Hepatocyte (in vitro differentiated cells): ENCODE measurements at regions not wholly inside any gene's neighbourhood (a gene's known extent, or its start where the extent isn't known, plus 50 kb on each side); places are given as distances from the start of the nearest gene placed in this dataset.

ENCODE experiments used
- DNase-seq: peaks from one replicate; pipeline ENCODE4 v3.0.0-alpha.2; 2016; ENCODE audit warnings: low spot score
- H2AFZ ChIP-seq: fragments of 200-600 bp; sonication (generic); 2 replicates; pipeline ENCODE4 v1.6.0; 2016; ENCODE audit warnings: antibody characterized with exemption, mild to moderate bottlenecking
- H3K27ac ChIP-seq: fragments of 200-600 bp; sonication (generic); 2 replicates; pipeline ENCODE4 v1.5.1; 2016; ENCODE audit warnings: mild to moderate bottlenecking
- H3K27me3 ChIP-seq: fragments of 200-600 bp; sonication (generic); 2 replicates; pipeline ENCODE4 v1.6.1; 2016
- H3K36me3 ChIP-seq: fragments of 200-600 bp; sonication (generic); replicated peaks from 2 replicates; pipeline ENCODE4 v1.5.1; 2016; ENCODE audit warnings: low read depth; ENCODE audit not compliant: insufficient read depth
- H3K4me1 ChIP-seq: fragments of 200-600 bp; sonication (generic); 2 replicates; pipeline ENCODE4 v1.5.1; 2016; ENCODE audit warnings: mild to moderate bottlenecking, moderate library complexity; ENCODE audit not compliant: insufficient read depth
- H3K4me2 ChIP-seq: fragments of 200-600 bp; sonication (generic); 2 replicates; pipeline ENCODE4 v1.6.0; 2016
- H3K4me3 ChIP-seq: fragments of 200-600 bp; sonication (generic); 2 replicates; pipeline ENCODE4 v1.5.1; 2016; ENCODE audit warnings: mild to moderate bottlenecking
- H3K79me2 ChIP-seq: fragments of 200-600 bp; sonication (generic); 2 replicates; pipeline ENCODE4 v1.6.0; 2017; ENCODE audit warnings: mild to moderate bottlenecking
- H3K9me2 ChIP-seq: fragments of 200-600 bp; sonication (generic); replicated peaks from 2 replicates; pipeline ENCODE4 v1.6.0; 2017; ENCODE audit warnings: mild to moderate bottlenecking; ENCODE audit not compliant: insufficient read depth
- H3K9me3 ChIP-seq: fragments of 200-600 bp; sonication (generic); 2 replicates; pipeline ENCODE4 v1.5.1; 2016; ENCODE audit warnings: low read depth, mild to moderate bottlenecking
- H4K20me1 ChIP-seq: fragments of 200-600 bp; sonication (generic); 2 replicates; pipeline ENCODE4 v1.6.0; 2016; ENCODE audit warnings: mild to moderate bottlenecking; ENCODE audit not compliant: insufficient read depth, poor library complexity, severe bottlenecking
- CTCF ChIP-seq: fragments of 200-600 bp; sonication (generic); IDR thresholded peaks from 2 replicates; pipeline ENCODE4 v1.5.1; 2016; ENCODE audit warnings: antibody characterized with exemption, mild to moderate bottlenecking; ENCODE audit not compliant: poor library complexity
- EZH2 ChIP-seq: fragments of 200-600 bp; sonication (generic); IDR thresholded peaks from 2 replicates; pipeline ENCODE4 v1.6.1; 2016; ENCODE audit warnings: antibody characterized with exemption, mild to moderate bottlenecking, borderline replicate concordance
- EZH2phosphoT487 ChIP-seq: fragments of 200-600 bp; sonication (generic); IDR thresholded peaks from one replicate; pipeline ENCODE4 v1.6.1; 2018; ENCODE audit warnings: antibody characterized with exemption, mild to moderate bottlenecking, low read depth, moderate library complexity; ENCODE audit not compliant: unreplicated experiment, severe bottlenecking
- WGBS: methylation state at CpG from one replicate; pipeline ENCODE4 v1.1.6; 2016; ENCODE audit warnings: low lambda C conversion rate; ENCODE audit errors: missing lambda C conversion rate; 5-methylcytosine and 5-hydroxymethylcytosine counted together

DNA sequence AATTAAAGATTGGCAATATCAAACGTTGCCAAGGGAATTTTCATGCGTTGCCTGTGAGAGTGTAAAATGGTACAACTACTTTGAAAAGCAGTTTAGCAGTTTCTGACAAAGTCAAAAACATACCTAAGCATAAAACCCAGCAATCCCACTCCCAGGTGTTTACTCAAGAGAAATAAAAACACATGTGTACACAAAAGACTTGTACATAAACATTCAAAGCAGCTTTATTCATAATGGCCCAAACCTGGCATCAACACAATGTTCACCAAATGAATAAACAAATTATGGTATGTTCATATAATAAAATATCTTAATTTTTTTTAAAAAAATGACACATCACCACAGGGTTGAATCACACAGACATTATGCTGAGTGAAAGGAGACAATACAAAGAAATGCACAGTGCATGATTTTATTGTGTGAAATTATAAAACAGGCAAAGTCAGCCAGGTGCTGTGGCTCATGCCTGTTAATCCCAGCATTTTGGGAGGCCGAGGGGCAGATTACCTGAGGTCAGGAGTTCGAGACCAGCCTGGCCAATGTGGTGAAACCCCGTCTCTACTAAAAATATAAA lies 240.4 kb upstream of the MARCKS start:
- Histone ChIP-seq H3K4me3 (no peak overlapping the region), H3K79me2 (no peaks in the 10 kb centered on the region), H3K27ac (no peak overlapping the region), H3K4me2 (no peak overlapping the region), H3K4me1 (no peaks in the 10 kb centered on the region), H4K20me1 (no peaks in the 10 kb centered on the region), H3K27me3 (no peaks in the 10 kb centered on the region), H3K9me2 (no peaks in the 10 kb centered on the region), H3K36me3 (no peaks in the 10 kb centered on the region), H3K9me3 (no peaks in the 10 kb centered on the region), H2AFZ (no peak overlapping the region)
- 91% methylated on average over 5 of the region's 5 CpGs for WGBS
- TF ChIP-seq CTCF (no peak), EZH2phosphoT487 (no peak), EZH2 (no peak)
- DNase-seq = no peak

DNA sequence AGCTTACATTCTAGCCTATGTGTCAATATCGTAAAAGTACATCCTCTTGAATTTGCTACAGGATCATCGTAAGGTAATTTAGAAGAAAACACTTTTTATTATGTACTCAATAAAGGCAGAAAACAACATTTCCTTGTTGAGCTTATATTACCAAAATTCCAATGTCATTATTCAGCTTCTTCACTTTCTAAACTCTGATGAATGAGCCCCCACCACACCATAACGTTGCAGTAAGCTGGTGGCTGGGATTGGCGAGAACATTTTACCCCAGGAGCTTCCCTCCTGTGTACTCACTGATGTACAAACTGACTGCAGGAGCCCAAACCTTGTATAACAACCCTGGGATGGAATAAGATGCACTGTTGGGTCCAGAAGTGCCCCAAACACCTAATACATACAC lies 238.1 kb upstream of the MARCKS start:
- Histone ChIP-seq H3K9me3 (no peaks in the 10 kb centered on the region), H3K79me2 (no peaks in the 10 kb centered on the region), H3K4me1 (no peaks in the 10 kb centered on the region), H3K27me3 (no peaks in the 10 kb centered on the region), H3K9me2 (no peaks in the 10 kb centered on the region), H3K4me3 (no peak overlapping the region), H3K27ac (no peak overlapping the region), H2AFZ (no peak overlapping the region), H3K36me3 (no peaks in the 10 kb centered on the region), H4K20me1 (no peaks in the 10 kb centered on the region), H3K4me2 (no peak overlapping the region)
- no peak for DNase-seq
- 49% methylated on average over 4 of the region's 4 CpGs for WGBS
- TF ChIP-seq EZH2phosphoT487 (no peak), EZH2 (no peak), CTCF (no peak)

- H3K9me2 ChIP-seq = no peaks in the 10 kb centered on the region
- H2AFZ ChIP-seq = no peak overlapping the region
- no peak for TF ChIP-seq EZH2
- TF ChIP-seq CTCF = no peak
- no peak for TF ChIP-seq EZH2phosphoT487
- H3K36me3 ChIP-seq = no peaks in the 10 kb centered on the region
- H3K4me1 ChIP-seq = no peaks in the 10 kb centered on the region
- H3K27ac ChIP-seq = no peak overlapping the region
- H3K27me3 ChIP-seq = no peaks in the 10 kb centered on the region
- WGBS = 61% methylated on average over 2 of the region's 2 CpGs
- H3K4me2 ChIP-seq = no peak overlapping the region
- no peaks in the 10 kb centered on the region for H3K9me3 ChIP-seq
- no peak overlapping the region for H3K4me3 ChIP-seq
- no peaks in the 10 kb centered on the region for H4K20me1 ChIP-seq
- DNase-seq = no peak
- H3K79me2 ChIP-seq = no peaks in the 10 kb centered on the region
These were observed 236.8 kb upstream of the MARCKS start for GRCh38 chr6:113620386-113620785.

- TF ChIP-seq EZH2 (no peak), EZH2phosphoT487 (no peak), CTCF (no peak)
- Histone ChIP-seq H3K4me1 (no peaks in the 10 kb centered on the region), H3K79me2 (no peaks in the 10 kb centered on the region), H2AFZ (no peak overlapping the region), H3K4me3 (no peak overlapping the region), H3K9me3 (no peaks in the 10 kb centered on the region), H3K27me3 (no peaks in the 10 kb centered on the region), H3K4me2 (no peak overlapping the region), H4K20me1 (no peaks in the 10 kb centered on the region), H3K36me3 (no peaks in the 10 kb centered on the region), H3K27ac (no peak overlapping the region), H3K9me2 (no peaks in the 10 kb centered on the region)
- no peak for DNase-seq
- WGBS = 60% methylated on average over 5 of the region's 5 CpGs
These were observed 234.9 kb upstream of the MARCKS start for GRCh38 chr6:113622254-113622653.
